ENCODE measurements at regions not wholly inside any gene's neighbourhood (a gene's known extent, or its start where the extent isn't known, plus 50 kb on each side); places are given as distances from the start of the nearest gene placed in this dataset.
A peak's percentile ranks its signal among the peaks of the same experiment; 100 is the strongest.
"Not testable (repeated sequence)": the region's sequence is repeated elsewhere in the genome, so short reads cannot be mapped to it uniquely, and the experiment has no call there.

DNA sequence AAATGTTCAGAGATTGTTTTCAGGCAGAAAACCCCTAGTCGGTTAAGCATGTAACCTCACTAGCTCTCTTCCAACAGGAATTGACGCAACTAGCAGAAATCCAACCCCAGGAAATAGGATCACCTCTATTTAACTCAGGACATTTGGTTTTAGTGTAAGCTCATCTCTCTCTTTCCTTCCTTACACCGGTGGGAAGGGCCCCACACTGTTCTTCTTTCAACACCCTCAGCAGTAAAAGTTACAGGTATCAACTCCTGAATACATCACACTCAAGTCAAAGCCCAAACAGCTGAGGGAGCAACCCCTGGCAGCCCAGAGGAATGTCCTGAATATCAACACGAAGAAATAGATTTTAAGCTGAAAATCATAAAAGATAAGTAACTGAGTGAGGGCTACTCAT, 191.2 kb upstream of the KIF2B start:
- no peak for DNase-seq

DNA sequence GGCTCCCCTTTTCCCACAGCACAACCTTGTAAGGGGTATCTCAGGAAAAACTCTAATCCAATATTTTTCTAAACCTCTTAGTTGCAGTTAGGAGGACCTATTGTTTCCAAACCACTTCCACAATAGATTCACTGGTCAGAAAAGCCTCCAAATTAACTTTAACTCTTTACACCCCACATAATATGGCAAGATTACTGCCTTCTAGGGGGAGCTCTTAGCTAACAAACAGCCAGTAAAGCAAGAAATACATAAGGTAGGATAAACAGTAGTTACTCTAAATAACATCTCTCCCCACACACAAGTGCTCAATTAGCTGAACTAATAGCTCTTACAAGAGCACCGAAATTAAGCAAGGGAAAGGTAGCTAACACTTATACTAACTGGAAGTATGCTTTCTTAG, 192.1 kb upstream of the KIF2B start:
- DNase-seq: no peak

DNA sequence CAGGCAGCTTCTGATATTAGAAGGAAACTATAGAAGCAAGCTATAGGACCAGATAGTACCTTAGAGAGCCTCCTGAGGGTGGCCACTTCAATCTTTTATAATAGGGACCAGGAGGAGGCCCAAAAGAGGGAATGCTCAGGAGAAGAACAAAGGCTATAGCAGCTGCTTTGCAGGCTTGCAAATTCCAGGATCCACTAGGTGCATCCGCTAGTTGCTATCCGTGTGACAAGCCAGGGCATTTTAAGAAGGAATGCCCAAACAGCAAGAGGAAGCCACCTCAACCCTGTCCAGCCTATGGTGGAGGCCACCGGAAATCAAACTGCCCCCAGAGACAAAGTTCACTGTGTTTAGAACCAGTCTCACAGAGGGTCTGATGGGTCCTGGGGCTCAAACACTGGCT, 192.6 kb upstream of the KIF2B start:
- no peak for DNase-seq

DNA sequence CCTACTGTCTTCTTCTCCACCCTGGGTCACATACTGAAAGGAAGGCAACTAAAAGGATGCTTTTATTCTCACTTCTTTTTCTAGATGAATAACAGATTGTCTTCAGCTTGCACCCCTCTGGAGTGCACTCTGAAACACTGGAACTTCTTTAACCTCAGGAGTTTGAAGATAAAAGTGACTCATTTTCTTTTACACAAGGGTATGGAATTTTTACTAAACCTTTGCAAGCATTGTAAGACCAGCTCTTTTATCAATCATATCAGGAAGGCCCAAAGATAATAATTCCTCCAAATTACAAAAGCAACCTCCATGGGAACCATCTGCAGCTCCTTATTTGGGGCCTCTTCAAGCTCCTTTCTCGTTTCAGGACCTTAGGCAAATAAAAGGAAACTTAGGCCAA, 193.5 kb upstream of the KIF2B start:
- DNase-seq: no peak

DNA sequence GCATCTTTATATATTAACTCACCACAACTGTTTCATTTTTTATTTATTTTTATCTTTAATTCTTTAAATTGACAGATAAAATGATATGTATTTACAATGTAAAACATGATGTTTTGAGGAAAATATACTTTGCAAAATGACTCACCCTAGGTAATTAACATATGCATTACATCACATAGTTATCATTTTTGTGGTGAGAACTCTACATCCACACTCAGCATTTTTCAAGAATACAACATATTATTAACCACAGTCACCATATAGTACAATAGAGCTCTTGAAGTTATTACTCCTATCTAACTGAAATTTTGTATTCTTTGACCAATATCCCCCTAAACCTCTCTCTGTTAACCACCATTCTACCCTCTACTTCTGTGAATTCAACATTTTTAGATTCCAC, 194.7 kb upstream of the KIF2B start:
- peak in 1 of 2 experiments; percentile 44 for DNase-seq

DNA sequence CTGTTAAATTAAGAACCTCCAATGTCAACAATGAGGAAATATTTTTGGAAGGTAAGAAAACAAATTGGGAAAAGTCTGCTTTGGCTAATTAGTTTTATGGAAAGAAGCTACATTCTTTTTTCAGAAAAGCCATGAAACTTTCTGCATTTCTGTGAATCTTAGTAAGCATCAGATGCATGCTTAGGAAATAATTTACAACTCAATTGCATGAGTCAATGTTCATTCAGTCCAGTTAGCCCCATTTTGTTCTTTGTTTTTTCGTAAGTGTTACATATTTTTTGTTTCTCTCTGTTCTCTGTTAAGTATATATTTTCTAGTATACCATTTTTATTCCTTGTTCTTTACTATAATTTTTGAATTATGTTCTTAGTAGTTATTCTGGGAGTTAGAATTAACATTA, 195.2 kb upstream of the KIF2B start:
- peak in 1 of 2 experiments; percentile 65 for DNase-seq

DNA sequence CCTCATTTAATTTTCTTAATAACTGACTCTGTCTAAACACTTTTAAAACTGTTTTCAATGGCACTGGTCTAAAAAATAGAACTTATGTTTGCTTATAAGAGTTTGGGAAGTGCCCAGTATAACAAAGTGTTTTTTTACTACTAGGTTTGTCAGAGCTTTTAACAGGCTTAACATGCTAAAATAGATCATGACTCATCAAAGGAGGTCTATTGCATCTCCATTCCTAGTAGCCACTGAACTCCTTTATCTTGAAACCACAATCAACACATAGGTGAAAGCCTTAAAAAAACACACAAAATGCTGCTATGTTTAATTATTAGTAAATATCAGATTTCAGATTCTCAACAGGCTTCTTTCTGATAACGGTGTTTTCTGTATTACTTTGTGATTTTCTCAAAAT, 196.4 kb upstream of the KIF2B start:
- peak; percentile 6 to 48 for DNase-seq

DNA sequence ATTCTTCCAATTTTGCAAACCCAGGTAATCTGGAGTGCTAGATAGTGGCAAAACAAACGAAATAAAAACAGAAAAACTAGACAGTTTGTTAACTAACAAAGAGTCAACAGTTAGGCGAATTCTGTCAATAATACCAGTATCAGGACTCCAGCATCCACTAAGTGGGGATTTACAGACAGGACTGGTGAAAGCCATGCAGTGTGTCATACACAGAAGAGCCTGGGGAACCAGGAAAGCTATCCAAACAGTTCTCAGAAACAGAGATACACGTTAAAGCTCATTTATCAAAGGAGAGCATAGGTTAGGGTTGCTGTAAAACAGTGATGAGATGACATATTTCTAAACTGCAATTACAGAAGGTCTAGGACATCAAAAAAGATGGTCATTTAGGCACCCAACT, 203.7 kb upstream of the KIF2B start:
- no peak for DNase-seq

DNA sequence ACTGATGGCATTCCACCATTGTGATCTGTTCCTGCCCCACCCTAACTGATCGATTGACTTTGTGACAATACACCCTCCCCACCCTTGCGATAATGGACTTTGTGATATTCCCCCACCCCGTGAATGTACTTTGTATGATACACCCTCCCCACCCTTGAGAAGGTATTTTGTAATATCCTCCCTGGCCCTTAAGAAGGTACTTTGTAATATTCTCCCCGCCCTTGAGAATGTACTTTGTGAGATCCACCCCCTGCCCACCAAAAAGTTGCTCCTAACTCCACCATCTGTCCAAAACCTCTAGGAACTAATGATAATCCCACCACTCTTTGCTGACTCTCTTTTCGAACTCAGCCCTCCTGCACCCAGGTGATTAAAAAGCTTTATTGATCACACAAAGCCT, 214.5 kb upstream of the KIF2B start:
- DNase-seq: not testable (repeated sequence)

DNA sequence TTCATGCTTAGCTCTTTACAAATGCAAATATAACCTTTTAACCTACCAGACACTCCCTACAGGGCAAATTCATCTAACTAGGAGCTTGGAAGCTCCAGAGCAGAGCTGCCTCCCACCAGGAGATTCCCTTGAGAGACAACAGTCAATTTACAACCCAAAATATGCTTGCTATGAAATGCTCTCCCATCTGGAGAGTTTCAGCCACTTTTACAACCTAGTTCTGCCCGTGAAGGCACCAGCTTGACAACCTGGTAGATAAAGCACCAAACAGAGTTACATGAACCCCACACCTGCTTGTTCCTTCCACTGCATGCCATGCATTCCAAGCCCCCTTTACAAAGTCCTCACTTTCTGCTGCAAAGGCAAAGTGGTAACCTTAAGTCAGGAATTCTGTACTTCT, 215.3 kb upstream of the KIF2B start:
- DNase-seq: no peak

DNA sequence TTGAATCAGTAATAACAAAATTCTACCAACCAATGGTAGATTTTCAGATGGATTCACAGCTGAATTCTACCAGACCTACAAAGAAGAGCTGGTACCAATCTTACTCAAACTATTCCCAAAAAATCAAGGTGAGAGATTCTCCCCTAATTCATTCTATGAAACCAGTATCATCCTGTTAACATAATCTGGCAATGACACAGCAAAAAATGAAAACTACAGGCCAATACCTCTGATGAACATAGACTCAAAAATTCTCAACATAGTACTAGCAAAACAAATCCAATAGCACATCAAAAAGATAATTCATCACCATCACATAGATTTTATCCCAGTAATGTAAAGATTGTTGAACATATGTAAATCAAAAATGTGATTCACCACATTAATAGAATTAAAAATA, 234.4 kb upstream of the KIF2B start:
- no peak for DNase-seq

DNA sequence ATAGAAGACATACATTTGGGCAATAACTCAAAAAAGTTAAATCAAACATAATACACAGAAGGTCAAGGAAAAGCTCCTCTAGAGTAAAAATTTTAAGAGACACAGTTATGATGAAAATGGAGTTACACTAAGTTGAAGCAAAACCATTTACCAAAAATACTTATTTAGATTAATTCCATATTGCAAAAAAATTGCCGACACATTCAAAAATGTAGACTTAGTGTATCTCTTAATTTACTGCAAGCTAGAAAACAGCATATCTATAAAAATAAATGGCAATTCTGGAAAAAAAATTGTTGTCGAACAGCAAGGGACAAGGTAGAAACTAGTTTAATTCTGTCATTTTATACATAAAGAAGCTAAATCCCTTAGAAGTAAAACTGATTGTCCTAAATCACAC, 248.7 kb upstream of the KIF2B start:
- no peak for DNase-seq

DNA sequence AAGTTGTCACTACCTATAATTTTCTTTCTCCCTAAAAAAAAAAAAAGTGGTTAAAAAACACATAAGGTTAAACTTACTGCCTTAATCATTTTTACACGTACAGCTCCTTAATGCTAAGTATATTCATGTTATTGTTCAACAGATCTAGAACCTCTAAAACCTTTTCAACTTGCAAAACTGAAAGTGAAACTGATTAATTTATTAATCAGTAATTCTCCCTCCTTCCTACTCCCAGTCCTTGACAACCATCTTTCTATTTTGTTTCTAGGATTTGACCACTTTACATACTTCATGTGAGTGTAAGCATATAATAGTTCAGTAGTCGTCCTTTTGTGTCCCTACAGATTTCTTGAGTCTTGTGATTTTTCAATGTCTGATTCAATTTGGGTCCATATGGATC, 251.4 kb upstream of the KIF2B start:
- no peak for DNase-seq

DNA sequence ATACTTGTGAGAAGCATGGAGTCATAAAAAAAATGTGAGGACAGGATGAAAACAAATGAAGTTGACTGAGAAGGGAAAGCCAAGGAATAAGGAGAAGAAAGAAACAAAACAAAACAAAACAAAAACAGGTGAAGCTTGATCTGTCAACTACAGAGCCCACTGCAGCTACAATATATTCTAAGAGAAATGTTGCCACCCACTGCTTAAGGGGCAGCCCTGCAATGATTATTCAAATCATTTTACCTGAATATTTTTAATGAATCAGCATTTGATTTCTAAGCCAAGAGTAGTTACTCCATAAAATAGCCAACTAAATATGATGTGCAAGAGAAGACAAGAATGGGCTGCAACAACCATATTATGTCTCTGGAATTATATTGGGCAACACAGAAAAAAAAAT, 252.0 kb upstream of the KIF2B start:
- DNase-seq: no peak

DNA sequence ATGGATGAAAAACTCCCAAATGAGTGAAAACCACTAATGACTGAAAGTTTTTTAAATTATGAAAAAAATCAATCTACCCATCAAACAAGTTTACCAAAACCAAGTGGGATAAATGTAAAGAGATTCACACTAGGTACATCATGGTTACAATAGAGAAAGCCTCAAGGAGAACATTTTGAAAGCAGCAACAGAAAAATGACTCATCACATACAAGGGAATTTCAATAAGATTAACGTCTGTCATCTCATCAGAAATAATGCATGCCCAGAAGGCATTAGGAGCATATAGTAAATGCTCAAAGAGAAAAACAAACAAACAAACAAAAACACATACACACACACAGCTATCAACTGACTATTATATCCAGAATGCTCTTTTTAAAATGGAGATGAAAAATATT, 261.8 kb upstream of the KIF2B start:
- no peak for DNase-seq

DNA sequence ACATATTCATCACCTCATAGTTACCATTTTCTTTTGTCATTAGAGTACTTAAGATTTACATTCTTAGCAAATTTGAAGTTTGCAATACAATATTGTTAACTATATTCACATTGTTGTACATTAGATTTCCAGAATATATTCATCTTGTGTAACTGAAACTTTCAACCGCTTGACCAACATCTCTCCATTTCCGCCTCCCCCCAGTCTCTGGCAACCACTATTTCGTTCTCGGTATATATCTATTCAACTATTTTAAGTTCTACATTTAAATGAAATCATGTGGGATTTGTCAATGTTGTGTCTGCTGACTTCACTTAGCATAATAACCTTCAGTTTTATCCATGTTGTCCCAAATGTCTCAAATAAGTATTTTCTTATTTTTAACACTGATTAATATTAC, 274.5 kb upstream of the KIF2B start:
- DNase-seq: no peak

DNA sequence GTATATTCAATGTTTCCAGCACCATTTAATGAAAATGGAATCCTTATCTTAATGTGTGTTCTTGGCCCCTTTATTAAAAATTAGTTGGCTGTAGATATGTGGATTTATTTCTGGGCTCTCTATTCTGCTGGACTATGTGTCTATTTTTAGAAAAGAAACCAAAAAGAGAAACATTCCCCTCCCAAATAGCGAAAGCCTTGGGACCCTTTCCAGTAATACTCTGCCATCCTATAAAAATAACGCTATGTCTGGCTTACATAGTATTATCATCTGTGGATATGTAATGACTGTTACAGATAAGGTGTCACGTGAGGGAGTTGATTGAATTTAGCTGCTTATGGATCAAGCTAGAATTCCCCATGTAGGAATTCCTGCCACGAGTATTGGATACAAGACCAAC, 279.3 kb upstream of the KIF2B start:
- DNase-seq: no peak

DNA sequence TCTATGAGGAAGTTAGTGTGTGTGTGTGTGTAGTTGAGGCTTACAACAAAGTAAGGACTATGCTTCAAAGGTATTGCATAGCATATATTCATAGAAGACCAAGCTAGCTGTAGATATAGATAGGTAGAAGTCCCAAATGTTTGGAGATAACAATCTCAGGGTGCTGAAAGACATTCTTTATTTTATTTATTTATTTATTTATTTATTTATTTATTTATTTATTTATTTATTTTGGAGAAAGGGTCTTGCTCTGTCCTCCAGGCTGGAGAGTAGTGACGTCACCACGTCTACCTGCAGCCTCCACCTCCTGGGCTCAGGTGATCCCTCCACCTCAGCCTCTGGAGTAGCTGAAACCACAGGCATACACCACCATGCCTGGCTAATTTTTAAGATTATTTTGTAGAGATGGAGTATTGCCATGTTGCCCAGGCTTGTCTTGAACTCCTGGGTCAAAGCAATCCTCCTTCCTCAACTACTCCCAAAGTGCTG, 284.6 kb upstream of the KIF2B start:
- DNase-seq: no peak

DNA sequence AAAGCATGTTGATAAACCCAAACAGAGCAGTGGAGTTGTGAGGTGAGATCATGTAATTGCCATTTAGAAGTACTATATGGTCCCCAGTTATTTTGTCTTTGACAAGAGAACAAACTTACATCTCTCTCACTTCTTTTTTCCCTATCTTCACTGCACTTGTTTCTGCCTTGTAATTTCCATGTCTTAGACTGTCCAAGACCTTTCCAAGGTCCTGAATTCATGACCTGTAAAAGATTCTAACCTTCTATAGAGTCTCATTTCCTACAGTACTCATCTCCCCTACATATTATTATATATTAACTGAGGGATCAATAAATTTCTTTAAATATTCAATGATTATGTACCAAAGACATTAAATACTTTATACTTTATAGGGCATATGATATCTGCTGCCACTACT, 295.3 kb upstream of the KIF2B start:
- no peak for DNase-seq

DNA sequence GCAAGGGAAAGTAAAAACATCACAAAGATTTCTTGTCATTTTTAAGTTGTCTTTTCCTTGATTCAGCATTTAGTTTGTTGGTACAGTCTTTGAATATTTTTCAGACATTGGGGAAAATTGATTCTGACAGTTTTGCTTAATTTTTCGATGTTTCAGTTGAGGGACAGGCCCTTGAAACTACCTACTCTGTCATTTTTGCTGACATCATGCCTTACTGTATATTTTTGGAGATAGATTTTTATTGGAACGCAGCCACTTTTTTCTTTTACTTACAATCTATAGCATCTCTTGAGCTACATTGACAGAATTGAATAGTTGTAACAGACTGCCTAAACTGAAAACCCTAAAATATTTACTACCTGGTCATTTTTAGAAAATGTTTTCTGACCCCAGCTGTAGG, 297.1 kb upstream of the KIF2B start:
- no peak for DNase-seq

DNA sequence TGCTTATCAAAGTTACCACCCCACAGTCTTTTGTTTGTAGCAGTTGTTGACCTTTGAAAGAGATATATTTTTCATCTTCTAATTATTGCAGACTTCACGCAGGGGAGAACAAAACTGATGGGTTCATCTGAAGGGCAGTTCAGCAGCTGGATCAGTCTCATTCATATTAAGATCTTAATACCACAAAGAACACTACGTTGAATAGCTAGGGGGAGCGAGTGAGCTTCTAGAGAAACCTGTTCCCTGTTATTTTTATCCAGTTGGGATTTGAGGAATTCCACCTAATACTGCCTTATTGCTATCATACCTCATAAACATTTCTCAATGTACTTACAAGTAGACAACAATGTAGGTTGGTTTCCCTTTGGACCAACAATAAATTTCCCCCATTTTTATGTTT, 306.1 kb upstream of the KIF2B start:
- peak in 1 of 2 experiments; percentile 13 for DNase-seq

DNA sequence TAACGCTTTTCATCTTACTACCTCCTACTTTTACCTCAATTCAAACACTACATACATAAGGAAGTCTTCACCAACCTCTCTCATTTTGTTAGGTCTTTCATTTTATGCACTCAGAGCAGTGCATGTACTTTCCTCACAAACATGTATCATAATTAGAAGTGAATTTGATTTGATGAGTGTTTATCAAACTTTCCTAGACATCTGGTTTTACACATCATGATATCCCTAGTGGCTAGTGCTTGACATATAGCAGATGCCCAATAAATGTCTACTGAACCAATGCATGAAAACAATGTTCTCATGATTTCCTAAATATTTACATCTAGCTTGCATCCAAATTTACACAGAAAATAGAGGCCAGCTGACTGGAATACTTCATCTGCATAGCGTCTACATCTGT, 323.4 kb upstream of the KIF2B start:
- no peak for DNase-seq

DNA sequence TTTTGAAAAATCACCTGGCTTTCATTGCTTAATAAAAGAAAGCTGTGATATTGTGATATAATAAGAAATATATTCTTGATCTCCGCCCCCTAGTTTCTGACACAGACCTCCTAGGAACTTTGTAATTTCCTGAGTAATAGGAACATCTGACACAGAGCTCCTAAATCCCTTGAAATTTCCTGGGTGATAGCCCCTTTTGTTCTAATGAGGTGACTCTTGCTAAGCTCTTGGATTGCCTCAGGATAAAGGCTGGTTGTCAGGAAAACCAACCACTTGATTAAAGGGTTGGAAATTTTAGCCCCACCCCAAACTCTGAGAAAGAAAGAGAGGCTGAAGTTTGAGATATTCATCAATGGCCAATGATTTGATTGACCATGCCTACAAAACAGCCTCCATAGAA, 326.4 kb upstream of the KIF2B start:
- no peak for DNase-seq

DNA sequence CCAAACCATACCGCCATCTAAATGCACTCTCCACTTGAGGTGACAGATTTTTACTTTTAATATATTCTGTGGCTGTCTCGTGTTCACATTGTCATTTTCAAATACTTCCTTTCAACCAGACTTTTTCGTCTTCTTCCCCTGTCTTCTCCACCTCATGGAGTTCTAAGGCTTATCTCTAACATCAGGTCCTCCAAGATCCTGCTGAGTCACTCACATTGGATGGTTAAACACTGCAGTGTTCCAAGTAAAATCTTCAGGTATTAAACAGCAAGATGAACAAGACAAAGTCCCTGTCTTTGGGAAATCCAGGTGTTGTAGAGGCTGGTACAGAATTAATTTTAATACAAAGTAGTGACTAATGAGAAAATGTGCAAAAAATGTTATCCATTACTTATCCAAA, 330.2 kb upstream of the KIF2B start:
- DNase-seq: no peak

DNA sequence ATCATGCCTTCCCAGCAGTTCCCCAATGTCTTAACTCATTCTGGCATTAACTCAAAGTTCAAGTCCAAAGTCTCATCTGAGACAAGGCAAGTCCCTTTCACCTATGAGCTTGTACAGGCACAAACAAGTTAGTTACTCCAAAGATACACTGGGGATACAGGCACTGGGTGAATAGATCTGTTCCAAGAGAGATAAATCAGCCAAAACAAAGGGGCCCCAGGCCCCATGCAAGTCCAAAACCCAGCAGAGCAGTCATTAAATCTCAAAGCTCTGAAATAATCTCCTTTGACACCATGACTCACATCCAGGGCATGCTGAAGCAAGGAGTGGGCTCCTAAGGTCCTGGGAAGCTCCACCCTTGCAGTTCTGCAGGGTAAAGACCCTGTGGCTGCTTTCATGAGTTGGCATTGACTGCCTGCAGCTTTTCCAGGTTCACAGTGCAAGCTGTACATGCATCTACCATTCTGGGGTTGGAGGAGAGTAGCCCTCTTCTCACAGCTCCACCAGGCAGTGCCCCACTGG, 332.2 kb upstream of the KIF2B start:
- DNase-seq: no peak

DNA sequence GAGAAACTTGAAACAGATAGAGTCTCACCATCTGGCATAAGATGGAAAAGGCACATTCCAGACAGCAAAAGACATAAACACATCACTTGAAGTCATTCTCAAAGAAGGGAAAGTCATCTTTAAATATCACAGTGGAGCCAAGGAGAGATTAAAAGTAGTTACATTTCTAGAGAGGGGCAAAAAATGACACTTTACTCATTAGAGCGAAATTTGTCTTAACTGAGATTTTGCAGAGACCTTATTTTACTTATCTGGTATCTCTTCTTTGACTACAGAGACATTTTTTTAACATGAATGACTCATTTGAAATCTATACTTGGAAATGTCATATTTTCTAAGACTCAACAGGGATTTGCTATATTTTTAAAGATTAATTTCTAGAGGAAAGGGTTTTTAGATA, 339.0 kb upstream of the KIF2B start:
- no peak for DNase-seq
